Bronchial epithelial cell (primary cell): ENCODE measurements at regions not wholly inside any gene's neighbourhood (a gene's known extent, or its start where the extent isn't known, plus 50 kb on each side); places are given as distances from the start of the nearest gene placed in this dataset.

Experiments
- DNase-seq: peaks from one replicate; pipeline ENCODE4 v3.0.0-alpha.2; 2010; ENCODE audit warnings: low read depth
- FAIRE-seq: peaks from 2 replicates; lab custom pipeline; 2011; peaks lifted over from hg19 to GRCh38; lab: Jason Lieb, UNC
- H3K27me3 ChIP-seq: 2 replicates; pipeline ENCODE4 v1.5.1; 2011; ENCODE audit warnings: low read length; ENCODE audit not compliant: control insufficient read depth, insufficient read depth
- H3K36me3 ChIP-seq: 2 replicates; pipeline ENCODE4 v1.5.1; 2011; ENCODE audit warnings: low read length; ENCODE audit not compliant: control insufficient read depth, insufficient read depth
- H3K4me3 ChIP-seq: 2 replicates; pipeline ENCODE4 v1.5.1; 2011; ENCODE audit warnings: mild to moderate bottlenecking, low read depth, low read length, control low read depth
- TF ChIP-seq, protein P1 (sequence below): IDR thresholded peaks from 2 replicates; pipeline ENCODE4 v1.5.1; 2011; ENCODE audit warnings: mild to moderate bottlenecking, moderate library complexity, low read length, control low read depth, inconsistent platforms; ENCODE audit not compliant: insufficient read depth, severe bottlenecking

DNA sequence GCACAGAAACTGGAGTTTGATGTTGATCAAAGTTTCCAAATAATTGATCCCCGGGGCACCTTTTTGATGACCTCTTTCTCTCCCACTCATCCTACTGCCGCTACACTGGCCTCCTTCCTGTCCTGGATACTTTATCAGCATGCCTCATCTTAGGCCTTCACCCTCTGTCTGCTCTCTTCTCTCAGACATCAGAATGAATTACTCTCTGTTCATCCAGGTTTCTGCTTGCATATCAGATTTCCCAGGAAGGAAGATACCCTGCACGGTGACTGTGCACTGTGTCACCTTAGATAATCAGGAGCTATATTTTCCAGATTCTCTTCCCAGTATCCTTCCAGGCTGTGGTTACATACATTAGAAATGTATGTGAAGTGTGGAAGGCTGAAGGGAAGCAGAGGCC, 397.0 kb downstream of the DIRAS2 start:
- H3K36me3 ChIP-seq, result no peaks in the 10 kb centered on the region
- H3K27me3 ChIP-seq, result no peaks in the 10 kb centered on the region
- TF ChIP-seq, protein P1, sequence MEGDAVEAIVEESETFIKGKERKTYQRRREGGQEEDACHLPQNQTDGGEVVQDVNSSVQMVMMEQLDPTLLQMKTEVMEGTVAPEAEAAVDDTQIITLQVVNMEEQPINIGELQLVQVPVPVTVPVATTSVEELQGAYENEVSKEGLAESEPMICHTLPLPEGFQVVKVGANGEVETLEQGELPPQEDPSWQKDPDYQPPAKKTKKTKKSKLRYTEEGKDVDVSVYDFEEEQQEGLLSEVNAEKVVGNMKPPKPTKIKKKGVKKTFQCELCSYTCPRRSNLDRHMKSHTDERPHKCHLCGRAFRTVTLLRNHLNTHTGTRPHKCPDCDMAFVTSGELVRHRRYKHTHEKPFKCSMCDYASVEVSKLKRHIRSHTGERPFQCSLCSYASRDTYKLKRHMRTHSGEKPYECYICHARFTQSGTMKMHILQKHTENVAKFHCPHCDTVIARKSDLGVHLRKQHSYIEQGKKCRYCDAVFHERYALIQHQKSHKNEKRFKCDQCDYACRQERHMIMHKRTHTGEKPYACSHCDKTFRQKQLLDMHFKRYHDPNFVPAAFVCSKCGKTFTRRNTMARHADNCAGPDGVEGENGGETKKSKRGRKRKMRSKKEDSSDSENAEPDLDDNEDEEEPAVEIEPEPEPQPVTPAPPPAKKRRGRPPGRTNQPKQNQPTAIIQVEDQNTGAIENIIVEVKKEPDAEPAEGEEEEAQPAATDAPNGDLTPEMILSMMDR, result no peak
- H3K4me3 ChIP-seq, result no peak overlapping the region
- no peak for DNase-seq
- FAIRE-seq, result no peak

DNA sequence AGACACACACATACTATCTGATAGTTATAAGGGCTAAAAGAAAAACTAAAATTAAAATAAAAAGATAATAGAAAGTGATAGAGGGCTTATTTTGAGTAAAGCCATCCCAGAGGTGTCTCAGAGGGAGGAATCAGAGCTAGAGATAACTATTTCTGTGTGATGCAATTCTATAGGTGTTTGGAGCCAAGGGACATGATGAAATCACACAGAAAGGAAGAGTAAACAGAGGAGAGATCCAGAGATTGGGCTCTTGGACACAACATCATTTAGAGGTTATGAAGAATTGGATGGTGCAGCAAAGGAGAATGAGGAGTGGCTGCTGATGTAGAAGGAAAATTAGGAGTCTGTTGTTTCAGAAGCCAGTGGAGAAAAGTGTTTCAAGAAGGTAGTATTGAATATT, 393.5 kb downstream of the DIRAS2 start:
- TF ChIP-seq, protein P1, result no peak
- Histone ChIP-seq H3K4me3 (no peak overlapping the region), H3K27me3 (no peaks in the 10 kb centered on the region), H3K36me3 (no peaks in the 10 kb centered on the region)
- no peak for DNase-seq
- FAIRE-seq, result no peak

DNA sequence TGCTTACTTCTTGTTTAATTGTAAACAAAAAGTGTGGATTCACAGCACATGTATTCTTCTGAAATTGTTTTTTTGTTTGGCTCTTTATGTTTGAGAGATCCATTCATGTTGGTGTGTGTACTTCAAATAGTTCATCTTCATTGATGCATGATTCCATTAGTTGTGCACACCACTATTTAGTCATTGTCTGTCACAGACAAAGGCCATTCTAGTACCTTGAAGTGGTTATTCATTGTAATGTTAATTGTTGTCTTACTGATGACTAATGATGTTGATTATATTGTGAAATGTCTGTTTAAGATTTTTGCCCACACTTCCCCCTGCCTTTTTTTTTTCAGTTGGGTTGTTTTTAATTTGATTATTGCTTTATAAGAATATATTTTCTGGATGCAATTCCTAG, 391.3 kb downstream of the DIRAS2 start:
- H3K27me3 ChIP-seq, result no peaks in the 10 kb centered on the region
- FAIRE-seq (no peak), DNase-seq (peak; percentile 56)
- H3K4me3 ChIP-seq, result no peak overlapping the region
- H3K36me3 ChIP-seq, result no peaks in the 10 kb centered on the region
- TF ChIP-seq, protein P1, result no peak

DNA sequence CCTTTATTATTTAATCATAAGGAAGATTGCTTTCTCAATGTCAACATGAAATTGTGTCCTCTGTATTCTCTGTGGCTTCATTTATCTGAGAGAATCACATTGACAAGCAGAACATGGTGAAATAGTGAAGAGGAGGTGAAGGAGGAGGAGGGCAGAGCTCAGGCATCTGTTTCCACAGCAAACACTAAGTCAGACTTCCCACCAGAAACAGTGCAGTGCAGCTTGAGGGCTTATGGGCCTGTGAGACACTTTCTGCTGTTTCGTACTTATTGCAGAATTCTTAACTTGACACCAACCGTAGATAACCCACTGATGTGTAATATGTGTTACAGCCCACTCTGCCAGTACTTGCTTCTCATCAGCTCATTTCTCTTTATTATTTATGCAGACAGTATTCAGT, 386.3 kb downstream of the DIRAS2 start:
- no peak for FAIRE-seq
- no peak for DNase-seq
- Histone ChIP-seq H3K4me3 (no peak overlapping the region), H3K36me3 (no peaks in the 10 kb centered on the region), H3K27me3 (no peaks in the 10 kb centered on the region)
- TF ChIP-seq, protein P1, result no peak

DNA sequence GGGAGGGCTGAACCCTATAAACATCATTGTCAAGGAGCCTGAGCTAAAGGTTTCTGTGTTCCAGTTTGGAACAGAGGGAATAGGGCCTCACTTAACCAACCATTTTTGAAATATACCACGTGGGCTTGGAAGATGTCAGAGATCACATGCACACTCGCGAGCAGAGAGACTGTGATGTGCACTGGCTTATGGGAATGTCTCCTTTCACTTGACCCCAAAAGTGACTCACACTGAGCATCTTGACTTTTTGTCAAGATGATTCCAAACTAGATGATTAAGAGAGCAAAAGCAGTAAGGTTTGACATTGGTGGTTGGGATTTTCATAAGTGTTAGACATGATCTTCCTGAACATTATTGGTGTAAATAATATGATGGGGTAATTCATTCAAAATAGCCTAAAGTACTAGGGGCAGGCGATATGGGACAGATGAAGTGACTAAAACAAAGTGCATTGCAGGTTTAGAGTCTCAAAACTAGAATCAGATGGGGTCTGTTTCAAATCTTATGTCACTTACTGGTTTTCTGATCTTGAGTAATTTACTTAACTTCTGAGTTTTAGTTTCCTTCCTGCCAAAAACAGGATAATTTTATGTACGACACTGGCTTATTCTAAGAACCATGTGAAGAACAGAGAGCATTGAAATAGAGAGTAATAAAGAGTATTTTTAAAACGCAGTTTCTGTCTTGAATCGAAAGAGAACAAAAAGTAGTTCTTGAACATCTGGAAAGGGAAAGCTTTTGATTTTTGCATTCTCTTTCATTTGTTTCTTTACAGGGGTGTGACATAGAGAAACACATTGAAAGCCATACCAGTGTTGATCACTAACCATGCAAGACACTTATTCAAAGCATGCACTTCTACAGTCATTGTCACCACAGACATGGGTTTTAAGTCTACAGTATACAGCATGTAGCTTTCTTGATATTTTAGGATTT, 383.0 kb downstream of the DIRAS2 start:
- FAIRE-seq, result no peak
- no peak for DNase-seq
- no peaks in the 10 kb centered on the region for H3K36me3 ChIP-seq
- TF ChIP-seq, protein P1, result no peak
- no peaks in the 10 kb centered on the region for H3K27me3 ChIP-seq
- H3K4me3 ChIP-seq, result no peak overlapping the region

DNA sequence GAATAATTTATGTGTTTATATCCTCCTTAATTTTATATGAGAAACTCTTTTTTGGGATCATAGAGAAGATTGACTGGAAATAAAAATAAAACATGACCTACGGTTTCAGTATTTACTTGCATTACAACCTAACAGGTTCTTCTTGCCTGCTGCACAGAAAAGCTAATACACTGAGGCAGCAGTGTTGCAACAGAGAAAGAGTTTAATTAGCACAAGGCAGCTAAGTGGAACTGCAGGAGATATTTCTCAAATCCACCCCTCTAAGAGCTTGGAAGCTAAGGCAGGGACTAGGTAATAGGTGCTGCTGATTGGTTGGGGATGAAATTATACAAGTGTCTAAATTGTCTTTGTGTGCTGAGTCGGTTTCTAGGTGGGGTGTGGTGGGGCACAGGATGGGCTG, 380.9 kb downstream of the DIRAS2 start:
- no peak for FAIRE-seq
- no peaks in the 10 kb centered on the region for H3K27me3 ChIP-seq
- no peaks in the 10 kb centered on the region for H3K36me3 ChIP-seq
- DNase-seq, result no peak
- TF ChIP-seq, protein P1, result no peak
- no peak overlapping the region for H3K4me3 ChIP-seq
